Astrocyte (in vitro differentiated cells and primary cell): ENCODE measurements at regions not wholly inside any gene's neighbourhood (a gene's known extent, or its start where the extent isn't known, plus 50 kb on each side); places are given as distances from the start of the nearest gene placed in this dataset.

Source experiments
- CTCF ChIP-seq: IDR thresholded peaks from 2 replicates; pipeline ENCODE4 v1.5.1; 2011; ENCODE audit warnings: low read depth, mild to moderate bottlenecking, inconsistent platforms, low read length, moderate library complexity; ENCODE audit not compliant: insufficient read depth
- EZH2 ChIP-seq: IDR thresholded peaks from 2 replicates; pipeline ENCODE4 v1.6.1; 2012; ENCODE audit warnings: mild to moderate bottlenecking, low read length, inconsistent platforms; ENCODE audit not compliant: insufficient read depth

- TF ChIP-seq CTCF = no peak
- no peak for TF ChIP-seq EZH2
Observed at GRCh38 chr10:25678666-25679065, 255.4 kb upstream of the MYO3A start.
